Esophagus muscularis mucosa (tissue), 4 donors: ENCODE measurements at regions not wholly inside any gene's neighbourhood (a gene's known extent, or its start where the extent isn't known, plus 50 kb on each side); places are given as distances from the start of the nearest gene placed in this dataset.
"Not testable (repeated sequence)": the region's sequence is repeated elsewhere in the genome, so short reads cannot be mapped to it uniquely, and the experiment has no call there.

ENCODE experiments used
- DNase-seq: peaks from one replicate; pipeline ENCODE4 v3.0.0-alpha.2; 2017; ENCODE audit errors: extremely low spot score
- H3K27ac ChIP-seq, 4 donors: fragments of 200-600 bp; sonication (generic); replicated peaks in 1 of 4; 1 replicate in 3 of 4; 2 replicates in 1 of 4; pipeline ENCODE4 v1.5.1; 2016 to 2019; ENCODE audit warnings: mild to moderate bottlenecking in 1 of 4
- H3K27me3 ChIP-seq, 4 donors: fragments of 200-600 bp; sonication (generic); one replicate each; pipeline versions ENCODE4 v1.5.1 to v1.6.0; 2016 to 2019
- H3K36me3 ChIP-seq, 4 donors: fragments of 200-600 bp; sonication (generic); one replicate each; pipeline ENCODE4 v1.5.1; 2016 to 2019
- H3K4me1 ChIP-seq, 4 donors: fragments of 200-600 bp; sonication (generic); one replicate each; pipeline ENCODE4 v1.5.1; 2016 to 2019
- H3K4me3 ChIP-seq, 4 donors: fragments of 200-600 bp; sonication (generic); 1 replicate in 2 of 4; 2 replicates in 2 of 4; pipeline ENCODE4 v1.5.1; 2016 to 2019; ENCODE audit warnings: mild to moderate bottlenecking in 4 of 4, moderate library complexity in 1 of 4
- H3K9me3 ChIP-seq, 4 donors: fragments of 200-600 bp; sonication (generic); 1 replicate in 3 of 4; 2 replicates in 1 of 4; pipeline ENCODE4 v1.5.1; 2016 to 2019
- CTCF ChIP-seq, 3 experiments: fragments of 200-600 bp in 2 of 3; fragments of 450-650 bp in 1 of 3; sonication (generic) in 2 of 3; IDR thresholded peaks; one replicate each; pipeline ENCODE4 v1.5.1; 2017 to 2019; ENCODE audit warnings: antibody characterized with exemption in 3 of 3, mild to moderate bottlenecking in 2 of 3, moderate library complexity in 1 of 3
- EP300 ChIP-seq: sonication (generic); formaldehyde crosslinking; IDR thresholded peaks from one replicate; pipeline ENCODE4 v1.6.1; 2017; ENCODE audit warnings: antibody characterized with exemption
- POLR2A ChIP-seq: fragments of 450-650 bp; IDR thresholded peaks from one replicate; pipeline ENCODE4 v1.6.1; 2017; ENCODE audit warnings: antibody characterized with exemption, moderate library complexity, mild to moderate bottlenecking, low read depth
- POLR2AphosphoS5 ChIP-seq, 2 donors: sonication (generic); formaldehyde crosslinking; IDR thresholded peaks; one replicate each; pipeline ENCODE4 v1.6.1; 2017; ENCODE audit warnings: antibody characterized with exemption in 2 of 2
- WGBS: methylation state at CpG from one replicate; pipeline ENCODE4 v1.1.5; 2018; 5-methylcytosine and 5-hydroxymethylcytosine counted together
- intact Hi-C: fragments of 100-400 bp; cut with DNase I; formaldehyde crosslinking; loops from one replicate; pipeline ENCODE4 v1.15.1; 2023

- Histone ChIP-seq H3K36me3 (no peaks in the 10 kb centered on the region), H3K27me3 (no peaks in the 10 kb centered on the region), H3K9me3 (no peaks in the 10 kb centered on the region), H3K4me1 (no peaks in the 10 kb centered on the region), H3K4me3 (no peak overlapping the region), H3K27ac (no peak overlapping the region)
- intact Hi-C loops: no loop called here
- WGBS: 71% methylated on average over 3 of the region's 3 CpGs
- no peak for DNase-seq
- no peak for TF ChIP-seq CTCF (IDR thresholded peaks at IDR 0.05)
- no peak for TF ChIP-seq EP300
Observed at GRCh38 chr2:176914371-176914770, 298.2 kb upstream of the HNRNPA3 start.

DNA sequence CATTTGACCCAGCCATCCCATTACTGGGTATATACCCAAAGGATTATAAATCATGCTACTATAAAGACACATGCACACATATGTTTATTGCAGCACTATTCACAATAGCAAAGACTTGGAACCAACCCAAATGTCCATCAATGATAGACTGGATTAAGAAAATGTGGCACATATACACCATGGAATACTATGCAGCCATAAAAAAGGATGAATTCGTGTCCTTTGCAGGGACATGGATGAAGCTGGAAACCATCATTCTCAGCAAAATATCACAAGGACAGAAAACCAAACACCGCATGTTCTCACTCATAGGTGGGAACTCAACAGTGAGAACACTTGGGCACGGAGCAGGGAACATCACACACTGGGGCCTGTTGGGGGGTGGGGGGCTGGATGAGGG is 290.0 kb upstream of the HNRNPA3 start:
- H3K27ac ChIP-seq, H3K4me1 ChIP-seq, H3K9me3 ChIP-seq, DNase-seq, H3K4me3 ChIP-seq, H3K27me3 ChIP-seq, H3K36me3 ChIP-seq, intact Hi-C loops: not testable (repeated sequence)
- WGBS: 92% methylated on average over 3 of the region's 3 CpGs

- H3K4me3 ChIP-seq: no peak overlapping the region
- no peaks in the 10 kb centered on the region for H3K4me1 ChIP-seq
- TF ChIP-seq CTCF (IDR thresholded peaks at IDR 0.05): no peak
- no peak for TF ChIP-seq EP300
- no peak for TF ChIP-seq POLR2A
- TF ChIP-seq POLR2AphosphoS5 (IDR thresholded peaks at IDR 0.05): no peak
- intact Hi-C loops: no loop called here
- H3K27me3 ChIP-seq: no peaks in the 10 kb centered on the region
- H3K9me3 ChIP-seq: peaks cover 0 to 6% (median 2%) of the 10 kb centered on the region in 4 donors
- 91% methylated on average over 4 of the region's 4 CpGs for WGBS
- H3K27ac ChIP-seq: no peak overlapping the region
- no peaks in the 10 kb centered on the region for H3K36me3 ChIP-seq
- no peak for DNase-seq
Observed at GRCh38 chr2:176923205-176923604, 289.4 kb upstream of the HNRNPA3 start.

DNA sequence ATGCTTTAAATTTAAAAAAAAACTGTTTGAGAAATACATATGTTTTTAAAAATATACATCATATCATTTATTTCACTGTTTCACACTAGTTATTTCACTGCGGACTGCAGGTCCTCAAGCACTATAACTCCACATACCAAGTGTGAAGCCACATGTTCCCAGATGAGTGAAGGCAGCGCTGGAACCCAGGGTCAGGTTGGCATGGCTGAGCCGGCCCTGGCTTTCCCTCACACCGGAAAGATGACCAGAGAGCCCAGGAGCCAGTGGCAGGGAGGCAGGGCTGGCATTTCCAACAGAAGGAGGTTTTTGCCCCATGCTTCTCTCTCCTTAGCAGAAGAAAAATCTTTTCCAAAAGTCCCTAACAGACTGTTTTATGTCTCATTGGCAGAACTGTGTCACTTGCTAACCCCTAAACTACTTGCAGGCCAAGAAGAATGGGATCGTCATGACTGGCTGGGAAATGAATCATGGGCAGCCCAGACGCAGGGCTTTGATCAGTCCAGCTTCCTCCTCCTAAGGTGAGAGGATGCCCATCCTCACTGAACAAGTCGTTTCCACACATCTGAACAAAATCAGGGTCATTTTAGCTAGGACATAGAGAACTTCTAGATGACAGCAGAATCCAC is 287.6 kb upstream of the HNRNPA3 start:
- TF ChIP-seq CTCF (IDR thresholded peaks at IDR 0.05) (no peak), EP300 (no peak), POLR2A (no peak), POLR2AphosphoS5 (IDR thresholded peaks at IDR 0.05) (no peak)
- Histone ChIP-seq H3K9me3 (peaks cover 0 to 6% (median 2%) of the 10 kb centered on the region in 4 donors), H3K4me1 (no peaks in the 10 kb centered on the region), H3K27ac (no peak overlapping the region), H3K4me3 (no peak overlapping the region), H3K36me3 (no peaks in the 10 kb centered on the region), H3K27me3 (no peaks in the 10 kb centered on the region)
- DNase-seq: no peak
- intact Hi-C loops: no loop called here
- WGBS: 67% methylated on average over 7 of the region's 7 CpGs

DNA sequence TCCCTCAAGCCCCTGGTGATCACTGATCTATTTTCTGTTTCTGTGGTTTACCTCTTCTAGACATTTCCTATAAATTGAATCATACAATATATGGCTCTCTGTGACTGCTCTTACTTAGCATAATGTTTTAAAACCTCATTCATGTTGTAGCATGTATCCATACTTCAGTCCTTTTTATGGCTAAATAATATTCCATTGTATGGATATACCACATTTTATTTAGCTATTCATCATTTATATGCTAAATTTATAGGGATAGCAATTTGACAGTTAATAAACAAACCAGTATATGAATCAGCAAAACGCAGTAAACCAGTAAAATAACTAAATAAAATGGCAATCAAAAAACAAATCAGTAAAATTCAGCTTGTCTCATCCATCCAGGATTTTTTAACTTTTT is 286.1 kb upstream of the HNRNPA3 start:
- Histone ChIP-seq H3K27me3 (no peaks in the 10 kb centered on the region), H3K36me3 (no peaks in the 10 kb centered on the region), H3K4me3 (no peak overlapping the region), H3K9me3 (peaks cover 0 to 6% (median 2%) of the 10 kb centered on the region in 4 donors), H3K4me1 (no peaks in the 10 kb centered on the region), H3K27ac (no peak overlapping the region)
- 0% methylated on average over 1 of the region's 1 CpG for WGBS
- DNase-seq: no peak
- intact Hi-C loops: no loop called here
- no peak for TF ChIP-seq POLR2A
- TF ChIP-seq POLR2AphosphoS5 (IDR thresholded peaks at IDR 0.05): no peak
- no peak for TF ChIP-seq CTCF (IDR thresholded peaks at IDR 0.05)
- TF ChIP-seq EP300: no peak

DNA sequence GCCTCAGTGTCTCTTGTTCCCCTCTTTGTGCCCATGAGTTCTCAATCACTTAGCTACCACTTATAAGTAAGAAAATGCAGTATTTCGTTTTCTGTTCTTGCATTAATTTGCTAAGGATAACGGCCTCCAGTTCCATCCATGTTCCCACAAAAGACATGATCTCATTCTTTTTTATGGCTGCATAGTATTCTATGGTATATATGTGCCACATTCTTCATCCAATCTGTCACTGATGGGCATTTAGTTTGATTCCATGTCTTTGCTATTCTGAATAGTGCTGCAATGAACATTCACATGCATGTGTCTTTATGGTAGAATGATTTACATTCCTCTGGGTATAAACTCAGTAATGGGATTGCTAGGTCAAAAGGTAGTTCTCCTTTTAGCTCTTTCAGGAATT is 283.2 kb upstream of the HNRNPA3 start:
- H3K27ac ChIP-seq, H3K4me3 ChIP-seq, H3K4me1 ChIP-seq, DNase-seq, H3K27me3 ChIP-seq, H3K9me3 ChIP-seq, H3K36me3 ChIP-seq, intact Hi-C loops: not testable (repeated sequence)
- WGBS: 93% methylated on average over 2 of the region's 2 CpGs
